H1 (cell line): ENCODE measurements at regions not wholly inside any gene's neighbourhood (a gene's known extent, or its start where the extent isn't known, plus 50 kb on each side); places are given as distances from the start of the nearest gene placed in this dataset.

Experiments used
- CTCF ChIA-PET: fragments of 300-600 bp; sonication (Branson Sonifier 250); formaldehyde crosslinking; loops from one replicate; lab custom pipeline; 2021; ENCODE audit not compliant: partially characterized antibody; lab: Charles Lee
- POLR2A ChIA-PET: fragments of 300-600 bp; sonication (Branson Sonifier 250); formaldehyde crosslinking; loops from one replicate; lab custom pipeline; 2021; ENCODE audit warnings: inconsistent platforms; ENCODE audit not compliant: partially characterized antibody; lab: Charles Lee
- DNase-seq, 2 experiments: peaks; one replicate each; pipeline versions ENCODE4 v3.0.0 to v3.0.0-alpha.2; 2010 to 2022; ENCODE audit warnings: low spot score in 2 of 2, low read depth in 1 of 2, mixed read lengths in 1 of 2
- FAIRE-seq: peaks from 2 replicates; lab custom pipeline; 2011; peaks lifted over from hg19 to GRCh38; lab: Jason Lieb, UNC
- H2AFZ ChIP-seq: 2 replicates; pipeline ENCODE4 v1.8.1; 2012; ENCODE audit warnings: low read length, inconsistent platforms
- H2AK5ac ChIP-seq: 2 replicates; pipeline ENCODE4 v1.6.1; 2013; ENCODE audit warnings: low read depth, low read length
- H2BK120ac ChIP-seq: replicated peaks from 2 replicates; pipeline ENCODE3; 2013; ENCODE audit warnings: low read depth, low read length, inconsistent platforms
- H2BK12ac ChIP-seq: 2 replicates; pipeline ENCODE4 v1.6.1; 2013; ENCODE audit warnings: low read depth, low read length
- H2BK15ac ChIP-seq: 2 replicates; pipeline ENCODE4 v1.6.1; 2013; ENCODE audit warnings: low read length
- H2BK20ac ChIP-seq: 2 replicates; pipeline ENCODE4 v1.6.1; 2013; ENCODE audit warnings: low read length
- H2BK5ac ChIP-seq: 2 replicates; pipeline ENCODE4 v1.6.1; 2013; ENCODE audit warnings: low read depth, low read length
- H3K14ac ChIP-seq: 2 replicates; pipeline ENCODE4 v1.6.1; 2013; ENCODE audit warnings: inconsistent platforms; ENCODE audit not compliant: insufficient read length
- H3K18ac ChIP-seq: 2 replicates; pipeline ENCODE4 v1.6.1; 2013; ENCODE audit warnings: low read length; ENCODE audit errors: extremely low read depth
- H3K23ac ChIP-seq: 2 replicates; pipeline ENCODE4 v1.6.1; 2013; ENCODE audit warnings: inconsistent platforms; ENCODE audit not compliant: insufficient read length
- H3K23me2 ChIP-seq: 2 replicates; pipeline ENCODE4 v1.6.1; 2013; ENCODE audit warnings: low read depth, low read length
- H3K27ac ChIP-seq: 2 replicates; pipeline ENCODE4 v1.6.1; 2011; ENCODE audit warnings: low read depth, low read length, inconsistent platforms
- H3K27me3 ChIP-seq, 4 experiments: replicated peaks in 1 of 4; 1 replicate in 1 of 4; 2 replicates in 3 of 4; pipeline versions ENCODE4 v1.6.1 to v1.8.1; 2011 to 2013; ENCODE audit warnings: low read length in 3 of 4, mild to moderate bottlenecking in 3 of 4, inconsistent platforms in 2 of 4, mixed read lengths in 2 of 4, moderate library complexity in 1 of 4; ENCODE audit not compliant: control insufficient read depth in 3 of 4, insufficient read depth in 3 of 4; ENCODE audit errors: extremely low read depth in 1 of 4
- H3K36me3 ChIP-seq, 4 experiments: 2 replicates each; pipeline versions ENCODE4 v1.6.1 to v1.8.1; 2011 to 2013; ENCODE audit warnings: mild to moderate bottlenecking in 4 of 4, low read length in 3 of 4, moderate library complexity in 2 of 4, control low read depth in 1 of 4, inconsistent platforms in 1 of 4; ENCODE audit not compliant: insufficient read depth in 4 of 4, control insufficient read depth in 2 of 4
- H3K4ac ChIP-seq: replicated peaks from 2 replicates; pipeline ENCODE3; 2013; ENCODE audit warnings: low read length, low read depth, mixed read lengths, inconsistent platforms; ENCODE audit not compliant: insufficient read length
- H3K4me1 ChIP-seq, 4 experiments: replicated peaks in 1 of 4; 1 replicate in 1 of 4; 2 replicates in 3 of 4; pipeline versions ENCODE4 v1.6.1 to v1.8.1; 2011 to 2013; ENCODE audit warnings: low read length in 3 of 4, inconsistent platforms in 2 of 4, mixed read lengths in 1 of 4; ENCODE audit not compliant: insufficient read depth in 4 of 4, control insufficient read depth in 3 of 4
- H3K4me2 ChIP-seq, 2 experiments: 2 replicates each; pipeline versions ENCODE4 v1.6.1 to v1.8.1; 2011 to 2013; ENCODE audit warnings: low read depth in 2 of 2, low read length in 2 of 2, control low read depth in 1 of 2, inconsistent platforms in 1 of 2, mild to moderate bottlenecking in 1 of 2; ENCODE audit not compliant: insufficient read depth in 1 of 2
- H3K4me3 ChIP-seq, 4 experiments: fragments of 200-600, 300-600 bp in 1 of 4; sonication (generic), shearing (Covaris generic), sonication (Bioruptor Twin) in 1 of 4; 2 replicates each; pipeline versions ENCODE4 v1.5.1 to v1.8.1; 2011 to 2016; ENCODE audit warnings: low read length in 4 of 4, low read depth in 3 of 4, control low read depth in 2 of 4, inconsistent platforms in 2 of 4, mild to moderate bottlenecking in 2 of 4, mixed read lengths in 1 of 4, moderate library complexity in 1 of 4; ENCODE audit not compliant: insufficient read depth in 2 of 4; ENCODE audit errors: extremely low read depth in 1 of 4
- H3K56ac ChIP-seq: replicated peaks from 2 replicates; pipeline ENCODE3; 2013; ENCODE audit warnings: low read depth, mild to moderate bottlenecking, mixed read lengths, low read length, inconsistent platforms; ENCODE audit not compliant: insufficient read length
- H3K79me1 ChIP-seq: 2 replicates; pipeline ENCODE4 v1.6.1; 2013; ENCODE audit warnings: low read depth, low read length, control low read depth
- H3K79me2 ChIP-seq, 2 experiments: 2 replicates each; pipeline versions ENCODE4 v1.6.1 to v1.8.1; 2012 to 2013; ENCODE audit warnings: low read length in 2 of 2, mild to moderate bottlenecking in 2 of 2, inconsistent platforms in 1 of 2; ENCODE audit not compliant: insufficient read depth in 2 of 2, control insufficient read depth in 1 of 2
- H3K9ac ChIP-seq, 4 experiments: replicated peaks in 1 of 4; 1 replicate in 1 of 4; 2 replicates in 3 of 4; pipeline versions ENCODE4 v1.6.1 to v1.8.1; 2011 to 2013; ENCODE audit warnings: low read depth in 3 of 4, low read length in 3 of 4, control low read depth in 2 of 4, mild to moderate bottlenecking in 2 of 4, moderate library complexity in 2 of 4, inconsistent platforms in 1 of 4; ENCODE audit errors: extremely low read depth in 1 of 4
- H3K9me3 ChIP-seq, 2 experiments: 2 replicates each; pipeline versions ENCODE4 v1.6.1 to v1.8.1; 2012 to 2013; ENCODE audit warnings: mild to moderate bottlenecking in 2 of 2, moderate library complexity in 2 of 2, control low read depth in 1 of 2, inconsistent platforms in 1 of 2, low read depth in 1 of 2, low read length in 1 of 2, mixed read lengths in 1 of 2; ENCODE audit not compliant: insufficient read depth in 2 of 2
- H4K20me1 ChIP-seq, 2 experiments: replicated peaks in 1 of 2; 2 replicates each; pipeline versions ENCODE3 to v1.8.1; 2011 to 2013; ENCODE audit warnings: inconsistent platforms in 2 of 2, low read length in 2 of 2, mild to moderate bottlenecking in 1 of 2; ENCODE audit not compliant: insufficient read depth in 2 of 2, control insufficient read depth in 1 of 2
- H4K5ac ChIP-seq: 2 replicates; pipeline ENCODE4 v1.6.1; 2013; ENCODE audit warnings: low read length, low read depth, mixed read lengths, inconsistent platforms; ENCODE audit not compliant: insufficient read length
- H4K8ac ChIP-seq: 2 replicates; pipeline ENCODE4 v1.8.0; 2013; ENCODE audit warnings: mild to moderate bottlenecking, moderate library complexity, low read length, inconsistent platforms; ENCODE audit not compliant: insufficient read depth; ENCODE audit errors: extremely low read depth
- H4K91ac ChIP-seq: replicated peaks from 2 replicates; pipeline ENCODE3; 2013; ENCODE audit warnings: low read length, mixed read lengths, inconsistent platforms; ENCODE audit not compliant: insufficient read length
- BACH1 ChIP-seq: IDR thresholded peaks from 2 replicates; pipeline ENCODE4 v1.6.1; 2012; ENCODE audit warnings: low read length, improper control_type of control experiment
- CBX8 ChIP-seq: fragments of 300-800, 300-1000 bp; sonication (generic); IDR thresholded peaks from 2 replicates; pipeline ENCODE4 v1.7.1; 2016; ENCODE audit warnings: low read depth, low read length, borderline replicate concordance
- CHD2 ChIP-seq: IDR thresholded peaks from 2 replicates; pipeline ENCODE4 v1.6.1; 2012; ENCODE audit warnings: low read length, improper control_type of control experiment
- EZH2 ChIP-seq: fragments of 200-600 bp; sonication (generic); IDR thresholded peaks from 2 replicates; pipeline ENCODE4 v1.7.1; 2012; ENCODE audit warnings: low read depth, mild to moderate bottlenecking, moderate library complexity, low read length, inconsistent platforms; ENCODE audit not compliant: severe bottlenecking
- FOSL1 ChIP-seq: IDR thresholded peaks from 2 replicates; pipeline ENCODE4 v1.6.1; 2011; ENCODE audit warnings: mild to moderate bottlenecking, low read depth, low read length, moderate library complexity; ENCODE audit not compliant: insufficient read depth
- JUND ChIP-seq: IDR thresholded peaks from 2 replicates; pipeline ENCODE4 v1.6.1; 2011; ENCODE audit warnings: mild to moderate bottlenecking, improper control_type of control experiment, low read length
- KDM1A ChIP-seq: fragments of 200-600, 300-600 bp; sonication (generic); IDR thresholded peaks from 2 replicates; pipeline ENCODE4 v1.7.1; 2016; ENCODE audit warnings: mild to moderate bottlenecking, low read length, borderline replicate concordance
- MAFK ChIP-seq: IDR thresholded peaks from 2 replicates; pipeline ENCODE4 v1.6.1; 2012; ENCODE audit warnings: low read depth, mild to moderate bottlenecking, improper control_type of control experiment, low read length
- RAD21 ChIP-seq, 2 experiments: IDR thresholded peaks in 1 of 2; conservative IDR thresholded peaks in 1 of 2; 2 replicates each; pipeline ENCODE4 v1.6.1; 2011; ENCODE audit warnings: low read depth in 2 of 2, low read length in 2 of 2, improper control_type of control experiment in 1 of 2, inconsistent platforms in 1 of 2, mild to moderate bottlenecking in 1 of 2, moderate library complexity in 1 of 2
- SIN3A ChIP-seq, 2 experiments: IDR thresholded peaks in 1 of 2; conservative IDR thresholded peaks in 1 of 2; 2 replicates each; pipeline ENCODE4 v1.6.1; 2011 to 2012; ENCODE audit warnings: low read length in 2 of 2, improper control_type of control experiment in 1 of 2, low read depth in 1 of 2, mild to moderate bottlenecking in 1 of 2
- TAF7 ChIP-seq: optimal IDR thresholded peaks from 2 replicates; pipeline ENCODE3; 2011; ENCODE audit warnings: low read depth, mild to moderate bottlenecking, inconsistent platforms, low read length, moderate library complexity, borderline replicate concordance
- ZNF274 ChIP-seq: IDR thresholded peaks from 2 replicates; pipeline ENCODE4 v1.7.0; 2012; ENCODE audit warnings: low read length, borderline replicate concordance; ENCODE audit errors: extremely low read depth
- WGBS, 2 experiments: shearing (Covaris generic) in 1 of 2; methylation state at CpG; one replicate each; pipeline versions ENCODE4 v1.1.6 to v1.1.7; 2013 to 2015; ENCODE audit warnings: low lambda C conversion rate in 2 of 2, mixed read lengths in 2 of 2, inconsistent platforms in 1 of 2, low coverage in 1 of 2, missing lambda C conversion rate in 1 of 2; ENCODE audit not compliant: insufficient replicate concordance in 2 of 2, insufficient coverage in 1 of 2, insufficient read length in 1 of 2; ENCODE audit errors: extremely low coverage in 1 of 2, missing lambda C conversion rate in 1 of 2; 5-methylcytosine and 5-hydroxymethylcytosine counted together
- TF ChIP-seq, protein P1 (sequence below): IDR thresholded peaks from 2 replicates; pipeline ENCODE4 v1.6.1; 2012; ENCODE audit warnings: inconsistent platforms

DNA sequence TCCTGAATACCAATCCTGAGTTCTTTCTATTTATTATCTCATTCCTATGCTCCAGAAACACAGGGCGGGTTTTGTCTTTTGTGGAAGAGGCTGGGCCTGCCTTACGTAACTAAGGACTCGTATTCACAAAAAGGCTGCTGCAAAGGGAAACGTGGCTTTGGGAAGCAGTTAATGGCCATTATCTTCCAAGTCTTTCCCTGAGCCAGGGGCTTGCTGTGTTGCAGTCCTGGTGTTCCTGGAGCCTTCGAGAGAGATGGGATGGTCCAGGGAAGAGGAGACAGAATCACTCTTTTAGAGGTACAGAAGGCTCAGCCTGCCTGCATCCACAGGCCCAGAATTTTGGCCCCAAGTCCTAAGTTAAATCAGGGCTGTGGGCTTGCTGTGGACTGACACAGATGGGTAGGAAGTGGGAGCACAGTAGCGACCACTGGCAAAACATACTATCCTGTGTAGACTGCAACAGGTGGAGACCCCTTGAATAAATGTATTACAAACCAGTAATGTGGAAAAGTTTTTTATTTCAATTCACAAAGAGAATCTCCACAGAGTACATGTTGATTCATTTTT, 139.4 kb upstream of the ST6GAL2 start:
- ChIA-PET POLR2A (no interaction called here), CTCF (interaction anchor here (1.1 kb wide), 1 partner anchor 163 kb away, joined by 3 read pairs; no protein-coding TSS in a partner anchor)
- H2AFZ ChIP-seq = no peak overlapping the region; the same call in 1 of the 2 replicates
- no peak overlapping the region for H4K91ac ChIP-seq
- WGBS, 2 experiments = 96% methylated on average over 6 of the region's 6 CpGs; no CpG with 5 or more reads in 1 of the 2 experiments
- no peaks in the 10 kb centered on the region for H3K36me3 ChIP-seq
- no peak overlapping the region for H4K8ac ChIP-seq
- H2BK15ac ChIP-seq = no peak overlapping the region
- no peaks in the 10 kb centered on the region for H3K4me1 ChIP-seq
- H3K79me1 ChIP-seq = no peaks in the 10 kb centered on the region
- H3K27ac ChIP-seq = no peak overlapping the region
- no peak overlapping the region for H2BK12ac ChIP-seq
- H3K4ac ChIP-seq = no peak overlapping the region
- 0 out of 4 replicates have a peak, but pooled peaks cover 0 to 3% of the 10 kb centered on the region in 2 experiments for H3K9me3 ChIP-seq
- no peaks in the 10 kb centered on the region for H3K27me3 ChIP-seq
- no peak overlapping the region for H3K4me3 ChIP-seq
- H2BK5ac ChIP-seq = no peak overlapping the region
- no peak overlapping the region for H3K14ac ChIP-seq
- no peak overlapping the region for H2BK20ac ChIP-seq
- H3K9ac ChIP-seq = no peak overlapping the region
- no peaks in the 10 kb centered on the region for H3K23me2 ChIP-seq
- H2AK5ac ChIP-seq = no peak overlapping the region
- no peak overlapping the region for H3K4me2 ChIP-seq
- H3K56ac ChIP-seq = no peak overlapping the region
- H2BK120ac ChIP-seq = no peak overlapping the region
- no peaks in the 10 kb centered on the region for H4K20me1 ChIP-seq
- no peak overlapping the region for H4K5ac ChIP-seq
- FAIRE-seq (no peak), DNase-seq (no peak)
- no peak overlapping the region for H3K18ac ChIP-seq
- no peak overlapping the region for H3K23ac ChIP-seq
- H3K79me2 ChIP-seq = no peaks in the 10 kb centered on the region
- TF ChIP-seq FOSL1 = no peak
- no peak for TF ChIP-seq MAFK
- TF ChIP-seq JUND = no peak
- no peak for TF ChIP-seq CHD2
- no peak for TF ChIP-seq SIN3A (conservative IDR thresholded peaks at IDR 0.05 in 1 of 2, IDR thresholded peaks at IDR 0.05 in 1 of 2; ENCODE audit: low read depth in 1 of 2, low read length in 2 of 2)
- no peak for TF ChIP-seq EZH2
- no peak for TF ChIP-seq RAD21 (IDR thresholded peaks at IDR 0.05 in 1 of 2, conservative IDR thresholded peaks at IDR 0.05 in 1 of 2; ENCODE audit: low read depth in 2 of 2, low read length in 2 of 2)
- no peak for TF ChIP-seq KDM1A
- TF ChIP-seq, protein P1, sequence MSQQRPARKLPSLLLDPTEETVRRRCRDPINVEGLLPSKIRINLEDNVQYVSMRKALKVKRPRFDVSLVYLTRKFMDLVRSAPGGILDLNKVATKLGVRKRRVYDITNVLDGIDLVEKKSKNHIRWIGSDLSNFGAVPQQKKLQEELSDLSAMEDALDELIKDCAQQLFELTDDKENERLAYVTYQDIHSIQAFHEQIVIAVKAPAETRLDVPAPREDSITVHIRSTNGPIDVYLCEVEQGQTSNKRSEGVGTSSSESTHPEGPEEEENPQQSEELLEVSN = no peak
- TF ChIP-seq CBX8 = no peak
- no peak for TF ChIP-seq TAF7
- TF ChIP-seq BACH1 = no peak
- no peak for TF ChIP-seq ZNF274
